GM21367 (cell line): ENCODE measurements at regions not wholly inside any gene's neighbourhood (a gene's known extent, or its start where the extent isn't known, plus 50 kb on each side); places are given as distances from the start of the nearest gene placed in this dataset.

Experiments
- ATAC-seq: cut with Tn5 transposase; IDR thresholded peaks from one replicate; pipeline ENCODE4 v1.9.1; 2021; ENCODE audit not compliant: unreplicated experiment

- ATAC-seq, result no peak
These were observed 222.5 kb downstream of the MRPL39 start for GRCh38 chr21:25384782-25385181.

DNA sequence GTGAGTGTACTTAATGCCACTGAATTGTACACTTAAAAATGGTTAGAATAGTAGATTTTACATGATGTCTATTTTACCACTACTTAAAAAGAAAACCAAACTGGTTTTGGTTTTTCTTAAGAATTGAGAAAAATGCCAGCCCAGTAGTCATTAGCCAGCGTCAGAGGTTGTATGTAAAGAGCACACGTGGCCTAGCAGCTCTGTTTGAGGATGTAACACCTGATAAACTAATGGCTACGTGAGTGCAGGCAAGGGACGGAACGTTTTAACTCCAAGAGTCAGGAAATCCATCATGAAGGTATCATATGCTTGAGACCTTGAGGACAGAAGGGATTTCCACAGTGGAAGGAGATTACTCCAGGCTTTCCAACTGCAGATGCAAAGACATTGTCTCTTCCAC is 223.7 kb downstream of the MRPL39 start:
- no peak for ATAC-seq

- ATAC-seq, result no peak
These were observed 225.3 kb downstream of the MRPL39 start for GRCh38 chr21:25381936-25382452.

DNA sequence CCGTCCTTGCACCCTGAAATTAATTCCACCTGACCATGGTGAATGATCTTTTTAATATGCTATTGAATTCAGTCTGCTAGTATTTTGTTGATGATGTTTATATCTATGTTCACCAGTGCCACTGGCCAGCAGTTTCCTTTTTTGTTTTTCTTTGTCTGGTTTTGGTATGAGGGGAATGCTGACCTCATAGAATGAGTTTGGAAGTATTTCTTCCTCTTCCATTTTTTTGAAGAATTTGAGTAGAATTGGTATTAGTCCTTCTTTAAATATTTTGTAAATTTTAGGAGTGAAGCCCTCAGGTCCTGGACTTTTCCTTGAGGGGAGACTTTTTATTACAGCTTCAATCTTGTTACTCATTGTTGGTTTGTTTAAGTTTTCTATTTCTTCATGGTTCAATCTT is 231.6 kb downstream of the MRPL39 start:
- no peak for ATAC-seq

GRCh38 chr21:25373126-25374082 is 233.9 kb downstream of the MRPL39 start:
- no peak for ATAC-seq

DNA sequence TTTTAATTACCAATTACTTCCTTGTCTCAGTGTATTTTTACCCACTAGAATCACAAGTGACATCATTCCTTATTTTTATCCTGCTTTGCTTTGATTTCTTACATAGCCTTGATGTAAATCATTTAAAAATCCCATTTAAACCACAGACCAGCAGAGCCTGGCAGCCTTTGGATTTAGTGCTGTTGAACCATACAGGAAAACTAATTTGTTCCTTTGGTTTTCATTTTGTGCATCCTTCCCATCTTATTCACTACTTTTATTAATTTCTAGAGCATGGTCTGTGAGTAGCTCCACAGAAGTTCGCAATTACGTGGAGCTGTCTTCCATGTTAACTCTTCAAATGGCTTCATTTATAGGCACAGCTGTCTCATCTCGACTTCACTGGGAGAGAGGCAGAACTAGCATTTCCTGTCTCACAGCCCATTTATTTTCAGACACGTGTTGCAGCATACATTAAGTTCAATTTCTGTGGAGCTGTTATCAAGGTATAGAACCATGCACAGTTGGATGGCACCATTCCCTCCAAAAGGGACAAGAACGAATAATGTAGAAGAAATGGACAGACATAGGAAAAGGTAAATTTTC is 235.3 kb downstream of the MRPL39 start:
- ATAC-seq, result no peak

DNA sequence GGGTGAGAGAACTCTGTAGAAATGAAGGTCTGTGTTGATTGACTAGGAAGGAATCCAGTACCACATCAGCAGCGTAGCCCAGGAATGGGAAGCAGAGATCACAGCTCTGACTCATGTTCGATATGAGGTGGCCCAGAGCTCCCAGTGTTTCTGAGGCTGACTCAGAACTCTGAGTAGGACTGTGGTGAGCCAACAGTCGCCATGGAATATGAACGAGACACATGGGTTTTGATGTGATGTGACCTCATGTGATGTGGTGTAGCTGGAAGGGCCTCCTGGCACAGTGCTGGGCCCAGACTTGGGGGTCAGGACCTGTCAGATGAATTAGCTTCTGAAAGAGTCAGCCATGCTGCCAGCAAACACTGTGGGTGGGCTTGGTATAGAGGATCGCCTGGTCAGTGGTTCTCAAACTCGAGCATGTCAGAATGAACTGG is 237.0 kb downstream of the MRPL39 start:
- ATAC-seq, result no peak

- ATAC-seq, result no peak
These were observed 237.6 kb downstream of the MRPL39 start for GRCh38 chr21:25369524-25370300.

GRCh38 chr21:25368531-25368930 is 238.8 kb downstream of the MRPL39 start:
- ATAC-seq, result no peak

GRCh38 chr21:25366116-25366515 is 241.2 kb downstream of the MRPL39 start:
- ATAC-seq, result no peak

DNA sequence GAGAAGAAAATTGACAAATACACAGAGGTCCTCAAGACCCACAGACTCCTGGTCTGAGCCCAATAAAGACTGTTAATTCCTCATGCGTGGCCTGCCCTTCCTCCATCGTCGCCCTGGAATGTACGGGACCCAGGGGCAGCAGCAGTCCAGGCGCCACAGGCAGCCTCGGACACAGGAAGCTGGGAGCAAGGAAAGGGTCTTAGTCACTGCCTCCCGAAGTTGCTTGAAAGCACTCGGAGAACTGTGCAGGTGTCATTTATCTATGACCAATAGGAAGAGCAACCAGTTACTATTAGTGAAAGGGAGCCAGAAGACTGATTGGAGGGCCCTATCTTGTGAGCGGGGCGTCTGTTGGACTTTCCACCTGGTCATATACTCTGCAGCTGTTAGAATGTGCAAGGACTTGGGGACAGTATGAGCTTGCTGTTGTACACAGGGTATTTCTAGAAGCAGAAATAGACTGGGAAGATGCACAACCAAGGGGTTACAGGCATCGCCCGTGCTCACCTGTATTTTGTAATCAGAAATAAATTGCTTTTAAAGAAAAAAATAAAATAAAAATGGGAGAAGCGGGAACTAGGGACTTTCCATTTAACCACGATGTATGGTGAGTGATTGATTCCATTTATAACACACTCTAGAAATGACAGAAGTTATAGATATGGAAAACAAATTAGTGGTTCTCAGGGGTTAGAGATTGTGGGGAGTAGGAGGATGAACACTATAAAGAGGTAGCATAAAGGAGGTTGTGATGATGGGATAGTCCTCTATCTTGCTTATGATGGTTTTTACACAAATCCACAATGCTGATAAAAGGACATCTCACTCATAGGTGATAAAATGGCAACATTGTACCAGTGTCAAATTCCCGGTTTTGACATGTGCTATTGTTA is 244.7 kb downstream of the MRPL39 start:
- ATAC-seq, result no peak

DNA sequence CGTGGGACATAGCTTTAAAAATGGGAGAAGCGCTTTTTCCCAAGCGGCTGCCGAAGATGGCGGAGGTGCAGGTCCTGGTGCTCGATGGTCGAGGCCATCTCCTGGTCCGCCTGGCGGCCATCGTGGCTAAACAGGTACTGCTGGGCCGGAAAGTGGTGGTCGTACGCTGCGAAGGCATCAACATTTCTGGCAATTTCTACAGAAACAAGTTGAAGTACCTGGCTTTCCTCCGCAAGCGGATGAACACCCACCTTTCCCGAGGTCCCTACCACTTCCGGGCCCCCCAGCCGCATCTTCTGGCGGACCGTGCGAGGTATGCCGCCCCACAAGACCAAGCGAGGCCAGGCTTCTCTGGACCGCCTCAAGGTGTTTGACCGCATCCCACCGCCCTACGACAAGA is 245.5 kb downstream of the MRPL39 start:
- ATAC-seq, result no peak

DNA sequence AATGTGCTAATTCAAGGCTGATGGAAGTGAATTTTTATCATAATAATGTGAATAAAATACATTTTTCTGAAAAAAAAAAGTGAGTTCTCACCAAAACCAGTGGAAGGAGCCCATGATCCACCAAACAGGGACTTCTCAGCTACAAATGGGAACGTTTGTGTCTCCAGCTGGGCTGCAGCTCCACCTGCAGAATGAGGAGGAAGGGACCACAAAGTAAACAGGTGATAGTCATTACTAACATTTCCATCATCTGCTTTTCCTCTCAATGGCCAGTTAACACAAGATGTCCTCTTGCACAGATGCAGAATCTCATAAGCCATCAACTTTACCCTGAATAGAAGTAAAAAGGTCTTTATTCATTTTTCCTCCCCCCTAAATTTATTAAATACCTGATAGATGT is 246.2 kb downstream of the MRPL39 start:
- no peak for ATAC-seq

DNA sequence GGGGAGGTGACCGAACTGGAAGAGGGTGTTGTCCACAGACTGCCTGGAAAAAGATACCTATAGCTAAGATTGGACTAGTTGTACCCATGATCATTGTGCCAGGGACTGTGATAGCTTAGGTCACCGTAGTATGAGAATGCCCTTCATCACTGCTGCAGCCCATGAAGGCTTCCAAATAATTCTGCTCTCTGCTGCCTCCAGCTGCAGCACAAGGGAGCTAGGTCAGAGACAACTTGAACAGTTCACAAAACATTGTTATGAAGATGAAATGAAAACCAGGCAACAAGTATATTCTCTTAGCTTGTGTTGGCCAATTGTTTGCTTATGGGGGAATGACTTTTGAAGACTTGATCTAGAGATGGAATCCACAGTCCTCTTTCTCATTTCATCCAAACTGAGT is 246.7 kb downstream of the MRPL39 start:
- peak; percentile 52 for ATAC-seq

DNA sequence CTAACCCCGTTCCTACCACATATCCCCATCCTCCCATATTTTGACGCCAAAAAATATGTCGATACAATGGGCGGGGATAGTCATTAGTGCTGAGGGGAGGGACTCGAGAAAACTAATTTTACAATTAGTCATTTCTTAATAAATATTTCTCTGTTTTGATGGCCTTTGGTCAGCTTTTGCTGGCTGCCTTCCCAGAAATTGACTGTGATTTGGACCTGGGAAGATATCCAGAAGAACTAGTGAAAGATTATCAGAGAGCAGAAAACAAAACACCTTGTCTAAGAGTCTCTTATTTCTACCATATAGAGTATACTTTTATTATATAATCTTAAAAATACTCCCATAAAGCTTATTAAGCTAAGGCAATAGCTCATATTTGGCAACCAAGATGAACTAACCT is 247.6 kb downstream of the MRPL39 start:
- ATAC-seq, result no peak

DNA sequence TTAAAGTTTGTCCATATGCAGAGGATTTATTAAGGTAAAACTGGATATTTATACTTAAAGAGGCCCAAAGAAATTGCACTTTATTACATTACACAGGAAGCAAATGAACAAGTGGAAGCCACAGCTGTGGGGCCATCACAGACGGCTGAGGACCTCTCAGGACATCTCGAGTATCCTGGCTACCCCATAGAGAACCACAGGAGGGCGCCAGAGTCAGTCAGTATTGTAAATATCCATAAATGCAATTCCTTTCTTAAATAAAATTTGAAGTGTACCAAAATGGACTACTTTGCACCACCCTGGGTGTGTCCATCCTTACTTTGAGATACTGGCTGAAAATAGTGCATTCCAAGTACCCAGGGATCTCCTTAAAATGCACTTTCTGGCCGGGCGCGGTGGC is 257.2 kb downstream of the MRPL39 start:
- no peak for ATAC-seq

GRCh38 chr21:25343774-25344545 is 263.3 kb downstream of the MRPL39 start:
- ATAC-seq, result no peak

DNA sequence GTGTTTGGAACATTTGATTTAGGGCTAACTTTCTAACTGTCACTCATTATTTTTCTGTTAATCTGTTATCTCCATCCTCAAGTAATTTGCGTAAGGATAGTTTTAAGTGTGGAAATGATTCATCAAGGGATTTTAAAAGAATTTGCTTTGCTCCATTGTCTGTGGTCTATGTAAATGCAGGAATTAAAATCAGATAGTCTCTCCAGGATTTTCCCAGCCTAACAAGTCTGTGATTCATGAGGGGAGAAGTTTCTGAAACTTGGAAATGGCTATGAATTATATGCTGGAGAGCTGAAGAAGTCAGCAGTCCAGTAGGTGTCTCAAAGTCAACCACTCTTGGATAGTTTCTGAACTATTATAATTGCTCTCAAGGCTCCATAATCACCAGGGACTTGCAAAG is 264.5 kb downstream of the MRPL39 start:
- ATAC-seq, result no peak

- ATAC-seq, result no peak
These were observed 265.3 kb downstream of the MRPL39 start for GRCh38 chr21:25341981-25342380.

- ATAC-seq, result no peak
These were observed 268.9 kb downstream of the MRPL39 start for GRCh38 chr21:25338415-25338814.
